HEK293 (cell line): ENCODE measurements at regions not wholly inside any gene's neighbourhood (a gene's known extent, or its start where the extent isn't known, plus 50 kb on each side); places are given as distances from the start of the nearest gene placed in this dataset.
A peak's percentile ranks its signal among the peaks of the same experiment; 100 is the strongest.
"Not testable (repeated sequence)": the region's sequence is repeated elsewhere in the genome, so short reads cannot be mapped to it uniquely, and the experiment has no call there.

Experiments used
- CTCF ChIA-PET: fragments of 350-600 bp; formaldehyde crosslinking; extraction: SDS; loops from one replicate; lab custom pipeline; 2021; ENCODE audit warnings: antibody characterized with exemption; lab: Yijun Ruan, JAX
- POLR2A ChIA-PET: fragments of 300-600 bp; formaldehyde crosslinking; extraction: SDS; loops from one replicate; lab custom pipeline; 2020; ENCODE audit warnings: antibody characterized with exemption, inconsistent platforms; lab: Yijun Ruan, JAX
- H3K27ac ChIP-seq: fragments of 200-500 bp; sonication (Bioruptor generic); 2 replicates; pipeline ENCODE4 v1.5.1; 2014; ENCODE audit warnings: low read depth, low read length, control low read depth, inconsistent platforms; ENCODE audit errors: extremely low read depth
- H3K36me3 ChIP-seq, 2 experiments: fragments of 200-500 bp in 1 of 2; sonication (Bioruptor generic) in 1 of 2; 1 replicate in 1 of 2; 2 replicates in 1 of 2; pipeline ENCODE4 v1.5.1; 2014 to 2017; ENCODE audit warnings: inconsistent platforms in 2 of 2, low read length in 2 of 2; ENCODE audit not compliant: control insufficient read depth in 2 of 2, insufficient read depth in 1 of 2
- H3K4me1 ChIP-seq: fragments of 200-500 bp; sonication (Bioruptor generic); 2 replicates; pipeline ENCODE4 v1.5.1; 2014; ENCODE audit warnings: mild to moderate bottlenecking, low read length, inconsistent platforms; ENCODE audit not compliant: control insufficient read depth, insufficient read depth
- H3K4me3 ChIP-seq: 2 replicates; pipeline ENCODE4 v1.5.1; 2011; ENCODE audit warnings: low read depth, mild to moderate bottlenecking, control low read depth, low read length, moderate library complexity
- H3K9me3 ChIP-seq: fragments of 200-500 bp; sonication (Bioruptor generic); 2 replicates; pipeline ENCODE4 v1.5.1; 2014; ENCODE audit warnings: low read depth, low read length, inconsistent platforms; ENCODE audit not compliant: control insufficient read depth, insufficient read depth
- BCL11A ChIP-seq: fragments of 450-650 bp; formaldehyde crosslinking; IDR thresholded peaks from 2 replicates; pipeline ENCODE4 v1.5.1; 2016; ENCODE audit warnings: low read depth, missing biosample characterization, missing genetic modification characterization
- BCL11B ChIP-seq: fragments of 450-650 bp; formaldehyde crosslinking; IDR thresholded peaks from 2 replicates; pipeline ENCODE4 v1.5.1; 2016; ENCODE audit warnings: low read depth, missing biosample characterization, missing genetic modification characterization
- EGR2 ChIP-seq: fragments of 450-650 bp; formaldehyde crosslinking; IDR thresholded peaks from 2 replicates; pipeline ENCODE4 v1.5.1; 2016; ENCODE audit warnings: low read depth, missing biosample characterization, missing genetic modification characterization
- GLI4 ChIP-seq: fragments of 450-650 bp; formaldehyde crosslinking; IDR thresholded peaks from 2 replicates; pipeline ENCODE4 v1.5.1; 2016; ENCODE audit warnings: missing biosample characterization, missing genetic modification characterization
- HOXC10 ChIP-seq: sonication (generic); formaldehyde crosslinking; IDR thresholded peaks from 2 replicates; pipeline ENCODE4 v1.8.1; 2023; ENCODE audit warnings: mild to moderate bottlenecking, missing genetic modification reagents
- KLF8 ChIP-seq: fragments of 450-650 bp; formaldehyde crosslinking; IDR thresholded peaks from 2 replicates; pipeline ENCODE4 v1.5.1; 2016; ENCODE audit warnings: missing biosample characterization, missing genetic modification characterization
- OVOL3 ChIP-seq: fragments of 450-650 bp; formaldehyde crosslinking; IDR thresholded peaks from 2 replicates; pipeline ENCODE4 v1.5.1; 2016; ENCODE audit warnings: missing biosample characterization, missing genetic modification characterization
- SCRT1 ChIP-seq: fragments of 450-650 bp; formaldehyde crosslinking; IDR thresholded peaks from 2 replicates; pipeline ENCODE4 v1.5.1; 2016; ENCODE audit warnings: missing biosample characterization, missing genetic modification characterization, borderline replicate concordance
- SCRT2 ChIP-seq: fragments of 450-650 bp; formaldehyde crosslinking; IDR thresholded peaks from 2 replicates; pipeline ENCODE4 v1.5.1; 2016; ENCODE audit warnings: missing biosample characterization, missing genetic modification characterization
- ZFP3 ChIP-seq: fragments of 450-650 bp; formaldehyde crosslinking; IDR thresholded peaks from 2 replicates; pipeline ENCODE4 v1.5.1; 2016; ENCODE audit warnings: low read depth, missing biosample characterization, missing genetic modification characterization
- ZNF169 ChIP-seq: fragments of 450-650 bp; formaldehyde crosslinking; IDR thresholded peaks from 2 replicates; pipeline ENCODE4 v1.5.1; 2016; ENCODE audit warnings: missing biosample characterization, missing genetic modification characterization
- ZNF174 ChIP-seq: fragments of 450-650 bp; formaldehyde crosslinking; IDR thresholded peaks from 2 replicates; pipeline ENCODE4 v1.5.0; 2017; ENCODE audit warnings: missing biosample characterization, mild to moderate bottlenecking, missing genetic modification characterization
- ZNF2 ChIP-seq: fragments of 450-650 bp; formaldehyde crosslinking; IDR thresholded peaks from 2 replicates; pipeline ENCODE4 v1.5.1; 2016; ENCODE audit warnings: missing biosample characterization, missing genetic modification characterization
- ZNF202 ChIP-seq: fragments of 450-650 bp; formaldehyde crosslinking; IDR thresholded peaks from 2 replicates; pipeline ENCODE4 v1.5.1; 2016; ENCODE audit warnings: missing biosample characterization, missing genetic modification characterization, borderline replicate concordance
- ZNF214 ChIP-seq: fragments of 450-650 bp; formaldehyde crosslinking; IDR thresholded peaks from 2 replicates; pipeline ENCODE4 v1.5.1; 2017; ENCODE audit warnings: missing biosample characterization, mild to moderate bottlenecking, missing genetic modification characterization, borderline replicate concordance
- ZNF654 ChIP-seq: fragments of 450-650 bp; formaldehyde crosslinking; IDR thresholded peaks from 2 replicates; pipeline ENCODE4 v1.5.1; 2016; ENCODE audit warnings: low read depth, missing biosample characterization, missing genetic modification characterization
- ZNF701 ChIP-seq: fragments of 450-650 bp; formaldehyde crosslinking; IDR thresholded peaks from 2 replicates; pipeline ENCODE4 v1.5.1; 2016; ENCODE audit warnings: missing biosample characterization, missing genetic modification characterization
- ZNF707 ChIP-seq: fragments of 450-650 bp; formaldehyde crosslinking; IDR thresholded peaks from 2 replicates; pipeline ENCODE4 v1.5.1; 2016; ENCODE audit warnings: missing biosample characterization, missing genetic modification characterization
- TF ChIP-seq, protein P1 (sequence below): fragments of 450-650 bp; formaldehyde crosslinking; IDR thresholded peaks from 2 replicates; pipeline ENCODE4 v1.5.1; 2017; ENCODE audit warnings: missing biosample characterization, missing genetic modification characterization
- TF ChIP-seq, protein P2 (sequence below): sonication (generic); formaldehyde crosslinking; IDR thresholded peaks from 2 replicates; pipeline ENCODE4 v1.8.1; 2022; ENCODE audit warnings: mild to moderate bottlenecking, moderate library complexity, missing genetic modification reagents
- TF ChIP-seq, protein P3 (sequence below): fragments of 450-650 bp; formaldehyde crosslinking; IDR thresholded peaks from 2 replicates; pipeline ENCODE4 v1.5.1; 2016; ENCODE audit warnings: missing biosample characterization, missing genetic modification characterization, borderline replicate concordance

DNA sequence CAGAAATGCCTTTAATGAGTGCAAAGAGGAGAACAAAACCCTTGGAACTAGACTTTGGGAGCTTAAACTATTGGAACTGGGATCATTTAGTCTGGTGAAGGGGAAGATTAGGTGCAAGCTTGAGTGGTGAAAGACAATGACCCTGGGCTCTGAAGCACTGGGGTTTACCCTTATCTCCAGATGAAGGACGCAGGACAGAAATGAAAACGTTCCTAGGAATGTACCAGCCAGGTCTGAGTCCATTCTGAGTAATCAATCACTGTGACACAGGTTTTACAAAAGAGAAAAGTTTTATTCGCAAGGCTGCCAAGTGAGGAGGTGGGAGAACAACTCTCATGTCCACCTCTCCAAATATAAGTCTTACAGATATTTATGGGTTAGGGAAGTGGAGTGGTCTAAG is 249.1 kb downstream of the LRIG3 start:
- ChIA-PET POLR2A (no interaction called here), CTCF (no interaction called here)
- Histone ChIP-seq H3K36me3 (no peaks in the 10 kb centered on the region), H3K9me3 (no peaks in the 10 kb centered on the region), H3K4me1 (0 out of 2 replicates have a peak, but pooled peaks cover 2% of the 10 kb centered on the region), H3K4me3 (no peak overlapping the region), H3K27ac (no peak overlapping the region)
- TF ChIP-seq, protein P1, sequence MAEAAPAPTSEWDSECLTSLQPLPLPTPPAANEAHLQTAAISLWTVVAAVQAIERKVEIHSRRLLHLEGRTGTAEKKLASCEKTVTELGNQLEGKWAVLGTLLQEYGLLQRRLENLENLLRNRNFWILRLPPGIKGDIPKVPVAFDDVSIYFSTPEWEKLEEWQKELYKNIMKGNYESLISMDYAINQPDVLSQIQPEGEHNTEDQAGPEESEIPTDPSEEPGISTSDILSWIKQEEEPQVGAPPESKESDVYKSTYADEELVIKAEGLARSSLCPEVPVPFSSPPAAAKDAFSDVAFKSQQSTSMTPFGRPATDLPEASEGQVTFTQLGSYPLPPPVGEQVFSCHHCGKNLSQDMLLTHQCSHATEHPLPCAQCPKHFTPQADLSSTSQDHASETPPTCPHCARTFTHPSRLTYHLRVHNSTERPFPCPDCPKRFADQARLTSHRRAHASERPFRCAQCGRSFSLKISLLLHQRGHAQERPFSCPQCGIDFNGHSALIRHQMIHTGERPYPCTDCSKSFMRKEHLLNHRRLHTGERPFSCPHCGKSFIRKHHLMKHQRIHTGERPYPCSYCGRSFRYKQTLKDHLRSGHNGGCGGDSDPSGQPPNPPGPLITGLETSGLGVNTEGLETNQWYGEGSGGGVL (tag by site-specific recombination), result no peak
- TF ChIP-seq, protein P2, sequence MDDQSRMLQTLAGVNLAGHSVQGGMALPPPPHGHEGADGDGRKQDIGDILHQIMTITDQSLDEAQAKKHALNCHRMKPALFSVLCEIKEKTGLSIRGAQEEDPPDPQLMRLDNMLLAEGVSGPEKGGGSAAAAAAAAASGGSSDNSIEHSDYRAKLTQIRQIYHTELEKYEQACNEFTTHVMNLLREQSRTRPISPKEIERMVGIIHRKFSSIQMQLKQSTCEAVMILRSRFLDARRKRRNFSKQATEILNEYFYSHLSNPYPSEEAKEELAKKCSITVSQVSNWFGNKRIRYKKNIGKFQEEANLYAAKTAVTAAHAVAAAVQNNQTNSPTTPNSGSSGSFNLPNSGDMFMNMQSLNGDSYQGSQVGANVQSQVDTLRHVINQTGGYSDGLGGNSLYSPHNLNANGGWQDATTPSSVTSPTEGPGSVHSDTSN (CRISPR knock-in tag), result no peak
- TF ChIP-seq ZNF169 (tag by site-specific recombination), result no peak
- no peak for TF ChIP-seq HOXC10 (CRISPR knock-in tag)
- no peak for TF ChIP-seq ZFP3 (tag by site-specific recombination)
- no peak for TF ChIP-seq BCL11A (tag by site-specific recombination)
- TF ChIP-seq ZNF701 (tag by site-specific recombination), result no peak
- TF ChIP-seq GLI4 (tag by site-specific recombination), result no peak
- TF ChIP-seq KLF8 (tag by site-specific recombination), result no peak

DNA sequence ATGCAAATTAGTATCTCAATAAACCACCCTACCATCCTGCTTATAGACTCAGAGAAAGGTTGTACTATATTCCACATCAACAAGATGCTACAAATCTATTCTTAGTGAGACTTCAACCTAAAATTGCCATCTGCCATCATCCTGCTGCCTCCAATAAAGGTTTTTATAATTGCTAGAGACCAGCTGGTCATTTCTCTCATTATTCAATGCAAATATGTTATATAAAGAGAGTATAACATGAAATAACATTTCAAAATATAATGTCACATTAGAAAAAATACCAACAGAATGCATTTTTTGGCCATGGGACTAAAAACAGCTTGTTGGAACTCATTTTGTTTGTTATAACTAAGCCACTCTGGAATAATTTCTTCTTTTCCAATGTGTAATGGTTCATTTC is 247.3 kb downstream of the LRIG3 start:
- H3K36me3 ChIP-seq, result no peaks in the 10 kb centered on the region
- 0 out of 2 replicates have a peak, but pooled peaks cover 2% of the 10 kb centered on the region for H3K4me1 ChIP-seq
- H3K9me3 ChIP-seq, result no peaks in the 10 kb centered on the region
- TF ChIP-seq OVOL3 (tag by site-specific recombination), result no peak
- no peak for TF ChIP-seq ZNF654 (tag by site-specific recombination)
- TF ChIP-seq ZNF214, result no peak
- TF ChIP-seq EGR2, result no peak
- CTCF ChIA-PET, result interaction anchor here (0.7 kb wide), 1 partner anchor 341 kb away, joined by 3 read pairs; no protein-coding TSS in a partner anchor
- H3K27ac ChIP-seq, result no peak overlapping the region
- POLR2A ChIA-PET, result no interaction called here
- H3K4me3 ChIP-seq, result no peak overlapping the region

DNA sequence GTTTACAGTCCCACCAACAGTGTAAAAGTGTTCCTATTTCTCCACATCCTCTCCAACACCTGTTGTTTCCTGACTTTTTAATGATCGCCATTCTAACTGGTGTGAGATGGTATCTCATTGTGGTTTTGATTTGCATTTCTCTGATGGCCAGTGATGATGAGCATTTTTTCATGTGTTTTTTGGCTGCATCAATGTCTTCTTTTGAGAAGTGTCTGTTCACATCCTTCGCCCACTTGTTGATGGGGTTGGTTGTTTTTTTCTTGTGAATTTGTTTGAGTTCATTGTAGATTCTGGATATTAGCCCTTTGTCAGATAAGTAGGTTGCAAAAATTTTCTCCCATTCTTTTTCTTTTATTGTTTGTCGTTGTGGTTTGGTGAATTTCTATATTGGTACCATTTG is 242.5 kb downstream of the LRIG3 start:
- H3K4me3 ChIP-seq, H3K36me3 ChIP-seq, H3K27ac ChIP-seq, H3K9me3 ChIP-seq, CTCF ChIA-PET, POLR2A ChIA-PET, H3K4me1 ChIP-seq: not testable (repeated sequence)
- TF ChIP-seq SCRT2 (tag by site-specific recombination), result peak; percentile 77
- peak; percentile 83; the same call in 1 of the 2 replicates for TF ChIP-seq SCRT1 (tag by site-specific recombination)

DNA sequence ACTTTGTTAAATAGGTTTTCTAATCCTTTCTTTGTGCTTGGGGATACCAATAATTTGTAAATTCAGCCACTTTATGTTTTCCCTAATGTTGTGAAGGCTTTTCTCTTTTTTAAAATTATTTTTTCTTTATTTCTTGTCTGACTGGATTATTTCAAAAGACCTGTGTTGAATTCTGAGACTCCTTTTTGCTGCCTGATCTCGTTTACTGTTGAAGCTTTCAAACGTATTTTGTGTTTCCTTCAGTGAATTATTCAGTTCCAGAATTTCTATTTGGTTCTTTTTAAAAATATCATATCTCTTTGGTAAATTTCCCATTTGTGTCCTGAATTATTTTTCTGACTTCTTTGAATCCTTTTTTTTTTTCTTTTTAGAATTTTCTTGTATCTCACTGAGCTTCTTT is 241.6 kb downstream of the LRIG3 start:
- H3K9me3 ChIP-seq, result no peaks in the 10 kb centered on the region
- H3K36me3 ChIP-seq, result no peaks in the 10 kb centered on the region
- POLR2A ChIA-PET, result no interaction called here
- no peak overlapping the region for H3K4me3 ChIP-seq
- no peaks in the 10 kb centered on the region for H3K4me1 ChIP-seq
- H3K27ac ChIP-seq, result no peak overlapping the region
- CTCF ChIA-PET, result no interaction called here
- TF ChIP-seq ZNF2 (tag by site-specific recombination) (no peak), ZNF707 (tag by site-specific recombination) (no peak), ZNF202 (tag by site-specific recombination) (no peak), BCL11B (tag by site-specific recombination) (no peak), ZNF174 (tag by site-specific recombination) (no peak)
- TF ChIP-seq, protein P3, sequence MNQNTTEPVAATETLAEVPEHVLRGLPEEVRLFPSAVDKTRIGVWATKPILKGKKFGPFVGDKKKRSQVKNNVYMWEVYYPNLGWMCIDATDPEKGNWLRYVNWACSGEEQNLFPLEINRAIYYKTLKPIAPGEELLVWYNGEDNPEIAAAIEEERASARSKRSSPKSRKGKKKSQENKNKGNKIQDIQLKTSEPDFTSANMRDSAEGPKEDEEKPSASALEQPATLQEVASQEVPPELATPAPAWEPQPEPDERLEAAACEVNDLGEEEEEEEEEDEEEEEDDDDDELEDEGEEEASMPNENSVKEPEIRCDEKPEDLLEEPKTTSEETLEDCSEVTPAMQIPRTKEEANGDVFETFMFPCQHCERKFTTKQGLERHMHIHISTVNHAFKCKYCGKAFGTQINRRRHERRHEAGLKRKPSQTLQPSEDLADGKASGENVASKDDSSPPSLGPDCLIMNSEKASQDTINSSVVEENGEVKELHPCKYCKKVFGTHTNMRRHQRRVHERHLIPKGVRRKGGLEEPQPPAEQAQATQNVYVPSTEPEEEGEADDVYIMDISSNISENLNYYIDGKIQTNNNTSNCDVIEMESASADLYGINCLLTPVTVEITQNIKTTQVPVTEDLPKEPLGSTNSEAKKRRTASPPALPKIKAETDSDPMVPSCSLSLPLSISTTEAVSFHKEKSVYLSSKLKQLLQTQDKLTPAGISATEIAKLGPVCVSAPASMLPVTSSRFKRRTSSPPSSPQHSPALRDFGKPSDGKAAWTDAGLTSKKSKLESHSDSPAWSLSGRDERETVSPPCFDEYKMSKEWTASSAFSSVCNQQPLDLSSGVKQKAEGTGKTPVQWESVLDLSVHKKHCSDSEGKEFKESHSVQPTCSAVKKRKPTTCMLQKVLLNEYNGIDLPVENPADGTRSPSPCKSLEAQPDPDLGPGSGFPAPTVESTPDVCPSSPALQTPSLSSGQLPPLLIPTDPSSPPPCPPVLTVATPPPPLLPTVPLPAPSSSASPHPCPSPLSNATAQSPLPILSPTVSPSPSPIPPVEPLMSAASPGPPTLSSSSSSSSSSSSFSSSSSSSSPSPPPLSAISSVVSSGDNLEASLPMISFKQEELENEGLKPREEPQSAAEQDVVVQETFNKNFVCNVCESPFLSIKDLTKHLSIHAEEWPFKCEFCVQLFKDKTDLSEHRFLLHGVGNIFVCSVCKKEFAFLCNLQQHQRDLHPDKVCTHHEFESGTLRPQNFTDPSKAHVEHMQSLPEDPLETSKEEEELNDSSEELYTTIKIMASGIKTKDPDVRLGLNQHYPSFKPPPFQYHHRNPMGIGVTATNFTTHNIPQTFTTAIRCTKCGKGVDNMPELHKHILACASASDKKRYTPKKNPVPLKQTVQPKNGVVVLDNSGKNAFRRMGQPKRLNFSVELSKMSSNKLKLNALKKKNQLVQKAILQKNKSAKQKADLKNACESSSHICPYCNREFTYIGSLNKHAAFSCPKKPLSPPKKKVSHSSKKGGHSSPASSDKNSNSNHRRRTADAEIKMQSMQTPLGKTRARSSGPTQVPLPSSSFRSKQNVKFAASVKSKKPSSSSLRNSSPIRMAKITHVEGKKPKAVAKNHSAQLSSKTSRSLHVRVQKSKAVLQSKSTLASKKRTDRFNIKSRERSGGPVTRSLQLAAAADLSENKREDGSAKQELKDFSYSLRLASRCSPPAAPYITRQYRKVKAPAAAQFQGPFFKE (tag by site-specific recombination), result no peak
